Liver (tissue), 3 donors: ENCODE measurements at regions not wholly inside any gene's neighbourhood (a gene's known extent, or its start where the extent isn't known, plus 50 kb on each side); places are given as distances from the start of the nearest gene placed in this dataset.

Source experiments
- ATF3 ChIP-seq: IDR thresholded peaks from 2 replicates; pipeline ENCODE4 v1.6.1; 2016; ENCODE audit warnings: antibody characterized with exemption
- CTCF ChIP-seq: fragments of 150-350 bp; IDR thresholded peaks from 2 replicates; pipeline ENCODE4 v1.5.1; 2017; ENCODE audit warnings: improper control_type of control experiment, low read depth, low read length; ENCODE audit not compliant: missing input control
- FOXA1 ChIP-seq: IDR thresholded peaks from 2 replicates; pipeline ENCODE4 v1.6.1; 2016; ENCODE audit warnings: antibody characterized with exemption
- GABPA ChIP-seq, 2 donors: IDR thresholded peaks in 1 of 2; conservative IDR thresholded peaks in 1 of 2; 2 replicates each; pipeline ENCODE4 v1.6.1; 2016; ENCODE audit warnings: antibody characterized with exemption in 2 of 2, mild to moderate bottlenecking in 1 of 2, moderate library complexity in 1 of 2
- JUND ChIP-seq, 2 donors: IDR thresholded peaks; 2 replicates each; pipeline ENCODE4 v1.6.1; 2016; ENCODE audit warnings: antibody characterized with exemption in 2 of 2
- NR2F2 ChIP-seq: IDR thresholded peaks from 2 replicates; pipeline ENCODE4 v1.6.1; 2016; ENCODE audit warnings: antibody characterized with exemption
- RAD21 ChIP-seq, 2 donors: IDR thresholded peaks; 2 replicates each; pipeline ENCODE4 v1.6.1; 2016; ENCODE audit warnings: antibody characterized with exemption in 2 of 2, mild to moderate bottlenecking in 2 of 2
- RXRA ChIP-seq, 2 donors: IDR thresholded peaks; 2 replicates each; pipeline ENCODE4 v1.6.1; 2017 to 2018; ENCODE audit warnings: antibody characterized with exemption in 2 of 2, mild to moderate bottlenecking in 1 of 2
- SP1 ChIP-seq: IDR thresholded peaks from 2 replicates; pipeline ENCODE4 v1.6.1; 2018; ENCODE audit warnings: antibody characterized with exemption, mild to moderate bottlenecking
- YY1 ChIP-seq: IDR thresholded peaks from 2 replicates; pipeline ENCODE4 v1.6.1; 2016; ENCODE audit warnings: antibody characterized with exemption, mild to moderate bottlenecking
- TF ChIP-seq, protein P1 (sequence below): IDR thresholded peaks from 2 replicates; pipeline ENCODE4 v1.6.1; 2016; ENCODE audit warnings: antibody characterized with exemption
- TF ChIP-seq, protein P2 (sequence below): IDR thresholded peaks from 2 replicates; pipeline ENCODE4 v1.6.1; 2016; ENCODE audit warnings: antibody characterized with exemption, mild to moderate bottlenecking
- donor health status: healthy.
- donor health status: healthy.

DNA sequence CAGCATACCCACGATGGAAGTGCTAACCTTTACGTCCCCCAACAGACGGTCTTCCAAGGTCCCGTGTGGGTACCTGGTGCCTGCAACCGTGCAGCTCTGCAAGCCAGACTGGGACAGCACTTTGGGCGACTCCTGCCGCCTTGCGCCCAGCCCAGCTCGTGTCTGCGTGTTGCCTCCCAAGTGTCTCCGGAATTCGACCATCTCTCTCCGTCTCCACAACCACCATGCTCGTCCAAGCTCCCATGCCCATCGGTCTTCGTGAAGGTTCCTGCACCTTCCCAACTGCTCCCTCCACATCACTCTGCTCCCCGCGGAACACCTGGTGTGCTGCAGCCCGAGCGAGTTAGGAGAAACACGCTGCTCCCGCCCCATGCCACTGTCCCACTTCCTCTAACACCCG, 173.2 kb upstream of the AFDN start:
- TF ChIP-seq CTCF (no peak), FOXA1 (no peak), YY1 (no peak), GABPA (IDR thresholded peaks at IDR 0.05 in 1 of 2, conservative IDR thresholded peaks at IDR 0.05 in 1 of 2) (no peak), ATF3 (no peak), RXRA (IDR thresholded peaks at IDR 0.05) (no peak), JUND (IDR thresholded peaks at IDR 0.05) (no peak), RAD21 (IDR thresholded peaks at IDR 0.05) (no peak), NR2F2 (no peak), SP1 (no peak)
- TF ChIP-seq, protein P1, sequence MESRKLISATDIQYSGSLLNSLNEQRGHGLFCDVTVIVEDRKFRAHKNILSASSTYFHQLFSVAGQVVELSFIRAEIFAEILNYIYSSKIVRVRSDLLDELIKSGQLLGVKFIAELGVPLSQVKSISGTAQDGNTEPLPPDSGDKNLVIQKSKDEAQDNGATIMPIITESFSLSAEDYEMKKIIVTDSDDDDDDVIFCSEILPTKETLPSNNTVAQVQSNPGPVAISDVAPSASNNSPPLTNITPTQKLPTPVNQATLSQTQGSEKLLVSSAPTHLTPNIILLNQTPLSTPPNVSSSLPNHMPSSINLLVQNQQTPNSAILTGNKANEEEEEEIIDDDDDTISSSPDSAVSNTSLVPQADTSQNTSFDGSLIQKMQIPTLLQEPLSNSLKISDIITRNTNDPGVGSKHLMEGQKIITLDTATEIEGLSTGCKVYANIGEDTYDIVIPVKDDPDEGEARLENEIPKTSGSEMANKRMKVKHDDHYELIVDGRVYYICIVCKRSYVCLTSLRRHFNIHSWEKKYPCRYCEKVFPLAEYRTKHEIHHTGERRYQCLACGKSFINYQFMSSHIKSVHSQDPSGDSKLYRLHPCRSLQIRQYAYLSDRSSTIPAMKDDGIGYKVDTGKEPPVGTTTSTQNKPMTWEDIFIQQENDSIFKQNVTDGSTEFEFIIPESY: no peak
- TF ChIP-seq, protein P2, sequence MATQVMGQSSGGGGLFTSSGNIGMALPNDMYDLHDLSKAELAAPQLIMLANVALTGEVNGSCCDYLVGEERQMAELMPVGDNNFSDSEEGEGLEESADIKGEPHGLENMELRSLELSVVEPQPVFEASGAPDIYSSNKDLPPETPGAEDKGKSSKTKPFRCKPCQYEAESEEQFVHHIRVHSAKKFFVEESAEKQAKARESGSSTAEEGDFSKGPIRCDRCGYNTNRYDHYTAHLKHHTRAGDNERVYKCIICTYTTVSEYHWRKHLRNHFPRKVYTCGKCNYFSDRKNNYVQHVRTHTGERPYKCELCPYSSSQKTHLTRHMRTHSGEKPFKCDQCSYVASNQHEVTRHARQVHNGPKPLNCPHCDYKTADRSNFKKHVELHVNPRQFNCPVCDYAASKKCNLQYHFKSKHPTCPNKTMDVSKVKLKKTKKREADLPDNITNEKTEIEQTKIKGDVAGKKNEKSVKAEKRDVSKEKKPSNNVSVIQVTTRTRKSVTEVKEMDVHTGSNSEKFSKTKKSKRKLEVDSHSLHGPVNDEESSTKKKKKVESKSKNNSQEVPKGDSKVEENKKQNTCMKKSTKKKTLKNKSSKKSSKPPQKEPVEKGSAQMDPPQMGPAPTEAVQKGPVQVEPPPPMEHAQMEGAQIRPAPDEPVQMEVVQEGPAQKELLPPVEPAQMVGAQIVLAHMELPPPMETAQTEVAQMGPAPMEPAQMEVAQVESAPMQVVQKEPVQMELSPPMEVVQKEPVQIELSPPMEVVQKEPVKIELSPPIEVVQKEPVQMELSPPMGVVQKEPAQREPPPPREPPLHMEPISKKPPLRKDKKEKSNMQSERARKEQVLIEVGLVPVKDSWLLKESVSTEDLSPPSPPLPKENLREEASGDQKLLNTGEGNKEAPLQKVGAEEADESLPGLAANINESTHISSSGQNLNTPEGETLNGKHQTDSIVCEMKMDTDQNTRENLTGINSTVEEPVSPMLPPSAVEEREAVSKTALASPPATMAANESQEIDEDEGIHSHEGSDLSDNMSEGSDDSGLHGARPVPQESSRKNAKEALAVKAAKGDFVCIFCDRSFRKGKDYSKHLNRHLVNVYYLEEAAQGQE: no peak
